SKM-1 treated with dmso at 0.1 percent for 144 hours (cell line): ENCODE measurements at regions not wholly inside any gene's neighbourhood (a gene's known extent, or its start where the extent isn't known, plus 50 kb on each side); places are given as distances from the start of the nearest gene placed in this dataset.
"Not testable (repeated sequence)": the region's sequence is repeated elsewhere in the genome, so short reads cannot be mapped to it uniquely, and the experiment has no call there.

ENCODE experiments used
- DNase-seq: peaks from one replicate; lab custom pipeline; 2025; ENCODE audit not compliant: unreplicated experiment; lab: John Stamatoyannopoulos, UW

- DNase-seq, result no peak
These were observed 88.1 kb downstream of the POSTN start for GRCh38 chr13:37510441-37510840.

- no peak for DNase-seq
These were observed 93.0 kb downstream of the POSTN start for GRCh38 chr13:37505531-37505930.

- no peak for DNase-seq
These were observed 94.3 kb downstream of the POSTN start for GRCh38 chr13:37504251-37504650.

DNA sequence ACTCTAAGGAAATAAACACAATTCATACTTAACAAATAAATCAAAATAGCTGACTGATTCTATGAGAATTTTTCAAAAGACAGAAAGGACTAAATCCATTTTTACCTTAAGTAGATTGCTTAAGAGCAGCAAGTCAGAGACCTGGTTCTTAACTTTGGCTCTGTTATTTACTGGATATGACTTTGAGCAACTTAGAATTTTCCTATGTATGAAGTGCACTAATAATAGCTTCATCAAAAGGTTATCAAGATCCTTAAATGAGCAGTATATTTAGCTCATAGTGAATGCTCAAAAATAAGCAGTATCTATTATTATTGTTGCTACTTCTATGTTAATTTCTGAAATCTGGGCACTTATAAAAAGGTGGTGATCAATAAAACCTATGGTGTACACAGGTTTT is 95.3 kb downstream of the POSTN start:
- no peak for DNase-seq

DNA sequence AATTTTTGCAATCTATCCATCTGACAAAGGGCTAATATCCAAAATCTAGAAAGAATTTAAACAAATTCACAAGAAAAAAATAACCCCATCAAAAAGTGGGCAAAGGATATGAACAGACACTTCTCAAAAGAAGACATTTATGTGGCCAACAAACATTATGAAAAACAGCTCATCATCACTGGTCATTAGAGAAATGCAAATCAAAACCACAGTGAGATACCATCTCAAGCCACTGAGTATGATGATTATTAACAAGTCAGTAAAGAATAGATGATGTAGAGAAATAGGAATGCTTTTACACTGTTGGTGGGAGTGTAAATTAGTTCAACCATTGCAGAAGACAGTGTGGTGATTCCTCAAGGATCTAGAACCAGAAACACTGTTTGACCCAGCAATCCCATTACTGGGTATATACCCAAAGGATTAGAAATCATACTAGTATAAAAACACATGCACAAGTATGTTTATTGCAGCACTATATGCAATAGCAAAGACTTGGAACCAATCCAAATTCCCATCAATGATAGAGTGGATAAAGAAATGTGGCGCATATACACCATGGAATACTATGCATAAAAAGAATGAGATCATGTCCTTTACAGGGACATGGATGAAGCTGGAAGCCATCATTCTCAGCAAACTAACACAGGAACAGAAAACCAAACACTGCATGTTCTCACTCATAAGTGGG is 96.1 kb downstream of the POSTN start:
- not testable (repeated sequence) for DNase-seq

DNA sequence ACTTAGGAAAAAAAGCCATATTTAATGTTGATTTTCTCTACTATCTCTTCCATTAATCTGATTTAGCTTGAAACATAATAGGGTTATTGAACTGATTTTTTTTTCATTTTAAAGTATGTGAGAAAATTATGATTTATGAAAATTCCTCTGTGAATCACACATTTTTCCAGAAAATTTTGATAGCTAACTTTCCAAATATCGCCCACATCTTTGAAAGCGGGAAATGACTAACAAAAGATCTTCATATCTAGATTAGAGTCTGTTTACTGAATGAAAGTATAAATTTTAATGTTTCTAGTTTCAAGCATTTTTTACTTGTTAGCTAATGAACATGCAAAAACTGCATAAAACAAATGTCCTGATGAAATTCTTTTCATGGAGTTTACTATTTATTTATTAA is 97.4 kb downstream of the POSTN start:
- no peak for DNase-seq

DNA sequence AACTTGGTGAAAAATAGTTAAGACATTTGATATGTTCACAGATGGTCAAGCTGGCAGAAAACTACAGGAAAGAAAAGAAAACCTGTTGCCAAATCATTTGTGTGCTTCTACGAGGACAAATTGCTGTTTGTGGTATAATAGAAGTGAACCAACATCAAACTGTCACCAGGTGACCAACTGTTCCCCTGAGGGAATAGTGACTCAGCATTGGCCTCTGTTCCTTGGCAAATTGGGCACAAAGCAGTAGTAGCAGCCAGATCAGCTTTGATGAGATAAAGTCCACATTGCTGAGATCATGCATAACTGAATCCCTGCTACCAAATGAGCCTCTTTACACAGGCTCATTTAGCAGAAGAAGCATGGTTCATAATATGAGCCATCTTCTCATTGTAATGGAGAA is 103.5 kb downstream of the POSTN start:
- no peak for DNase-seq

DNA sequence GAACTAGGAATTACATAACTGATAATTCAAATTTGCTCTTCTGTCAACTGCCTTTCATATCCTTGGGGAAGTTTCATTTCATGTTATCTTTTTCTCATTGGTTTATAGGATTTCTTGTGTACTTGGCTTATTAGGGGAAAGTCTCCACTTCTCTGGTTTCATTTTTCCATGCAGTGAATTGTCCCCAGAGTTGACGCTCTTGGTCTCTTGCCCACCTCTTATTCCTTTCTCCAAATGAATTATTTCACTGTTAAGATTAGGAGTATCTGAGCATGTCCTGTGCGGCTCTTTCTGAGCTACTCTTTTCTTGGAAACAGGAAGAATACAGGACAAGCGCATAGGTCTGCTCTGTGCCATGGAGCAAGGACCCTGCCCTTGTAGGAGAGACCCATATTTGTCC is 104.8 kb downstream of the POSTN start:
- no peak for DNase-seq

DNA sequence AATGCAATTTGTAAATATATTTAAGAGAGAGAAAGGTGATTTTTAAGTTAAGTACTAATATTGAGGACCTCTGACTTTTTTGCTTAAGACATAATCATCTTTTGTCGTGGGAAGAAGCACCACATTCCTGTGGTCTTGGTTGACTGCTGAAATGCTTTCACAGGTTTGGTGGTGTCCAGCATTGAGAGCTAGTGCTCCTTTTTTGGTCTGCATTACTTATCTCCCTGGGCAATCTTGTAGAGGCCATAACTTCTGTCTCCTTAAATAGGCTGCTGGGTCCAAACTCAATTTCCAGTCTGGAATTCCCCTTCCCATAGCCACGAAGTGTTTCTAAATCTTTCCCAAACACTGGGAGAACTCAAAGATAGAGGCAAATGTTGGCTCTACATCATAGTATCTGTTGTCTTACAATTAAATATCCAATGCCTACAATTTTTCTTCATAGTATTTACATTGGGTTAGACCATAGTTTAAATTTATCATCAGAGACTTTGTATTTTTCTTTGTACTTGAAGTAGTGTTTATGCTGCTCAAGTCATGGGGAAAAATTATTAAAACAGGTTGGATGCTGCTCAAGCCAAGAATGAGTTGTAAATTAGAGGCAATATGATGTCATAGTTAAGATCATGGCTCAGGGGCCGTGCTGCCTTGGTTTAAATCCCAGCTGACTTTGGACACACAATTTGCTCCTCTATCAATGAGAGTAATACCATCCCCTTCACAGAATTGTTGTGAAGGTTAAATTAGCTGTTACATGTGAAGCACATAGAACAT is 105.6 kb downstream of the POSTN start:
- no peak for DNase-seq

DNA sequence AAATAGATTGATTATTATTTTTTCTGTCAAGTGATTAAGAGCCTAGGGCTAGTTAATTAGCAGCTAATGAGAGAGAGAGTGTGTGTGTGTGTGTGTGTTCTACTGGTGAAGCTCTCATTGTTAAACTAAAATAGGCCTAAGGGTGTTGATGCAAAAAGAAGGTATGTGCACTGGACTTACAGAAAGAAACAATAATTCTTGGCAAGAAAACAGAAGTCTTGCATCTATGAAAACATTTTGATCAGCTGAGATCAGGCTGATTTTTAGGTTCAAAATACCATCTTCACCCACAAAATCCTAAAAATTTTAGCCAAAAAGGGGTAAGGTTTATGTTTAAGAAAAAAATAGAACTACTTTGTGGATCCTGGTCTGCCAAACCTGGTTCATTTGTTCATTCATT is 106.5 kb downstream of the POSTN start:
- DNase-seq, result no peak

DNA sequence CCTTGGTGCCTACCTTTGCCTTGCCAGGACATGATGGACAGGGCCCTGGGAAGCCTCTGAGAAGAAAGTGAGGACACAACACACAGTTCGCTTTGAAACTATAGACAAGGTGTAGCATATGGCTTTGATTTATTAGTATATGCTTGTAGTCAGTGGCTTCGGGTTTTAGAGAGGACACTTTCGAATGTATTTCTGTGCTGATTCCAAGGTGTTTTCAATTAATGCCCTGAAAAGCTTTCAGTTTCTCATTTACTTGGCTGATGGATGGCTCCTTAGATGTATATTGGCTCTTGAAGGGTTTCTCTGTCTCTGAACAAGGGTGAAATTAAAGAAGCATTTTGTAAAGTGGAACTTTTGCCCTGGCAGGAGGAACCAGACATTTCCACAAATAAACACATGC is 106.9 kb downstream of the POSTN start:
- no peak for DNase-seq

- no peak for DNase-seq
These were observed 108.3 kb downstream of the POSTN start for GRCh38 chr13:37490176-37490779.

- DNase-seq, result no peak
These were observed 109.8 kb downstream of the POSTN start for GRCh38 chr13:37488726-37489125.

DNA sequence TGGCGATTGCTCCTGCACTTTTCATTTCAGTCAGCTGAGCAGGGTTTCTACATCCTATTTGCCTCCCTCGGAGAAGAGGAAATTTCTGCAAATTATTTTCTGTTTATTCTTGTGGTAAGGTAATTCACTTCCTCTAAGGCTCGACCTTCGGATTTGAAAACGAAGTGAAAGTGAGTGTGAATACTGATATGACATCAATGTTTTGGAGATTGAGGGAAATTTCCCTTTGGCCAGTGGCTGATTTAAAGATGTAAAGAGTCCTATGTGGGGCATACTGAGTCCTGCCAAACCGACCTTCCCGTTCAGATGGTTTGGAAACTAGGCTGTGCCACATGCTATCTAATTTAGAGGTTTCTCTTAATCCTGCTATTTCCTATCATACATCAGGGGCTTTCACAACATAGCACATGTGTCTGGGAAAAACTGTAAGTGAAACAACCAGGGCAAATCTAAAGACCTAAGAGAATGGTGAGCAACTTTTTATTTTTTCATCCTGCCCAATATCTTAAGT is 112.3 kb downstream of the POSTN start:
- DNase-seq, result no peak

- DNase-seq, result no peak
These were observed 112.8 kb downstream of the POSTN start for GRCh38 chr13:37485756-37486155.

DNA sequence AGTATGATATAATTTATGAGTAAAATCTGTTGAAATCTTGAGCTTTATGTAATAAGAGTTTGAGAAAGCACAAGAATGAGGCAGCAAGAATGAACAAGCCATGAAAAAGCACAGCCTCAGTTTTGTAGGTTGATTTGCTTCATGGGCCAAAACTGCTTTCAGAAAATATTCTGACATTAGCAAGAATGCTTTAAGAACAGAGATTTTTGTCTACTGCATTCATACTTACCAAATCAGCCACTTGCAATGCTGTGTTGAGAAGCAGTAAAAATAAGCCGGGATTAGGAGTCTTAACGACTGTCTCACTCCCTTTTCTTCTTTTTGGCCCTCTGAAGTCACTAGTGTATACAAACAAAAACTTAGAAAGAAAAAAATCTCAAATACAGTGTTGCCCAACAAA is 114.5 kb downstream of the POSTN start:
- DNase-seq, result no peak

- no peak for DNase-seq
These were observed 116.2 kb downstream of the POSTN start for GRCh38 chr13:37482331-37482730.

GRCh38 chr13:37481885-37482227 is 116.7 kb downstream of the POSTN start:
- no peak for DNase-seq

DNA sequence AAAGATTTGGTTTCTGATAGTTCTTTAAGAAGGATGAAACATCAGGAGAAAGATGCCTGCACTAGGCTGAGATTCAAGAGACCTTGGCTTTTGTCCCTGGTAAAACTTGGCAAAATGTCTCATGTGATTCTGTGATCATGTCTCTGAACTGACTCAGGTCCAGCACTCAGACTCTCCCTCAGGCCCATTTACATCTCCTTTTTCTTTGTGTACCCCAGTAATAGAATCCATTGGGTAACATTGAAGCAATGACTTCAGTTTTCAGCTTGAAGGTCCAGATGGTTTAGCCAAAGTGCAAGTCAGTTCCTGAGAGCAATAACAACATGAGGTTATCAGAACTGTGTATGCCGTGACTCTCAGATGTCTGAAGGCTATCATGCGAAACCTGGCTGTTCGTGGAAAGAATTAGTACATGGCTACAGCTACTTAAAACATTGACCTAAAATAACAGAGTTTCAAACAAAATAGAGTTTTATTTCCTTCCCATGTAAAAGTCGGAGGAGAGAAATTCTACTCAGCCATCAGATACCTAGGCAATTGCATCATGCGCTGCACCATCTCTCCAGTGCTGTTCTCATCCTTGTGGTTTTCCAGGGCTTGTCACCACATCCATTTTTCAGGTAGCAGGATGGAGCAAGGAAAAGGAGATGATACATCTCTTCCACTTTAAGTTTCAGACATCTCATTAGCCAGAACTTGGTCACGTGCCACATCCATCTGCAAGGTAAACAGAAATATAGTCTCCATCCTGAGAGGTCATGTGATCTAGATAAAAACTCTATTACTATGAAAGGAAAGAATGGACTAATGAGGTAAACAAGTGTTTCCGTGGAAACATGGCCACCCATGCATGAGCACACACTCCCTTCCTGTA is 117.3 kb downstream of the POSTN start:
- no peak for DNase-seq

GRCh38 chr13:37479916-37480315 is 118.7 kb downstream of the POSTN start:
- no peak for DNase-seq

DNA sequence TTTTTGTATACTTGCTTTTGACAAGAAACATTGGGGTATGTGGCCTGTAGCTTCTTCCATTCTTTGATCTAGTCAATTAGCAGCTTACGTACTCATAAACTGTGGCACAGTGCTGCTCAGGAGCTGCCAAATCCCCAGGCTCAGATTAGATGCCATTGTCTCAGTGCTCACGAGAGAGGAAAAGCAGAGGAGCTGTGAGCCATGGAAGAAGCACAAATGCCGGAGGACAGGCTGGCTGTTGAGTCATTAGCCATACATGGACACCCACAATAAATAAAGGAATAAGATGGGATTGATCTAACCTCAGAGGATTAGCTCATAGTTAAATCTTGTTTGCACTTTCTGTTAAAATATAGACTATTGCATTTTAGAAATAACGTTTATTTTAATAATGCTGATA is 121.7 kb downstream of the POSTN start:
- DNase-seq, result no peak
